Activated B cell treated with CpG ODN at 0.5 μM for 24 hours (primary cell): ENCODE measurements at regions not wholly inside any gene's neighbourhood (a gene's known extent, or its start where the extent isn't known, plus 50 kb on each side); places are given as distances from the start of the nearest gene placed in this dataset.
"Not testable (repeated sequence)": the region's sequence is repeated elsewhere in the genome, so short reads cannot be mapped to it uniquely, and the experiment has no call there.

Source experiments
- ATAC-seq: fragments of 200-7000 bp; cut with Tn5 transposase; one replicate; pipeline ENCODE4 v1.10.0; 2021; ENCODE audit warnings: low read depth, mild to moderate bottlenecking, moderate library complexity
- CTCF ChIA-PET: fragments of 350-600 bp; sonication (Branson Sonifier 250); formaldehyde crosslinking; loops from one replicate; lab custom pipeline; 2021; ENCODE audit warnings: antibody characterized with exemption; lab: Charles Lee
- POLR2A ChIA-PET: fragments of 350-600 bp; sonication (Branson Sonifier 250); formaldehyde crosslinking; loops from one replicate; lab custom pipeline; 2021; ENCODE audit warnings: antibody characterized with exemption; lab: Charles Lee
- DNase-seq: peaks from one replicate; pipeline ENCODE4 v3.0.0; 2022
- H3K27ac Mint-ChIP-seq: one replicate; pipeline ENCODE4 v1.8.0; 2020; ENCODE audit warnings: mixed read lengths
- H3K27me3 Mint-ChIP-seq: one replicate; pipeline ENCODE4 v1.8.0; 2021; ENCODE audit warnings: mixed read lengths
- H3K36me3 Mint-ChIP-seq: one replicate; pipeline ENCODE4 v1.8.0; 2021; ENCODE audit warnings: low read depth, mixed read lengths
- H3K4me1 Mint-ChIP-seq: one replicate; pipeline ENCODE4 v1.8.0; 2021; ENCODE audit warnings: mixed read lengths
- H3K4me3 Mint-ChIP-seq: one replicate; pipeline ENCODE4 v1.8.0; 2020; ENCODE audit warnings: mild to moderate bottlenecking, mixed read lengths
- H3K9me3 Mint-ChIP-seq: one replicate; pipeline ENCODE4 v1.8.0; 2020; ENCODE audit warnings: mixed read lengths
- CTCF ChIP-seq: fragments of 200-600 bp; IDR thresholded peaks from one replicate; pipeline ENCODE4 v1.8.0; 2022; ENCODE audit warnings: antibody characterized with exemption, mild to moderate bottlenecking
- intact Hi-C: fragments of 100-400 bp; cut with micrococcal nuclease; formaldehyde crosslinking; loops from one replicate; pipeline ENCODE4 v1.15.1; 2024

DNA sequence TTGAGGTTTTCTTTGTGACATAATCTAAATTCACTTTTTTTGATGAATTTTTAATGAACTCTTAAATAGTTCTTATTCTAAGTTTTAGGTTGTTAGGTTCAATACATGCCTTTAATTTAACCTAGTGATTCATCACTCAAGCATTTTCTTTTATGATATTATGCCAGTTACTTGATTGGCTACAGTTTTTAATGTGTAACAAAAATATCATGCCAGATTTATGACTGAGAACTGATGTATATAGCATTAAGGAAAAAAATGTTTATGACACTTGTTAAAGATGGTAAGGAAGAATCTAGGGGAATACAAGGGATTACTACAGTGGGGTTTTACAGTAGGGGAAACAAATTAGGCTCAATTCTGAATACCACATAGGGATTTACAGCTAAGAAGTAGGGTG is 103.1 kb downstream of the VGLL3 start:
- Mint-ChIP-seq H3K4me1 (no peaks in the 10 kb centered on the region), H3K27me3 (no peaks in the 10 kb centered on the region), H3K27ac (no peak overlapping the region), H3K36me3 (no peaks in the 10 kb centered on the region), H3K9me3 (no peaks in the 10 kb centered on the region), H3K4me3 (no peak overlapping the region)
- POLR2A ChIA-PET = no interaction called here
- intact Hi-C loops = no loop called here
- ATAC-seq = no peak
- TF ChIP-seq CTCF = no peak
- DNase-seq = no peak
- CTCF ChIA-PET = no interaction called here

DNA sequence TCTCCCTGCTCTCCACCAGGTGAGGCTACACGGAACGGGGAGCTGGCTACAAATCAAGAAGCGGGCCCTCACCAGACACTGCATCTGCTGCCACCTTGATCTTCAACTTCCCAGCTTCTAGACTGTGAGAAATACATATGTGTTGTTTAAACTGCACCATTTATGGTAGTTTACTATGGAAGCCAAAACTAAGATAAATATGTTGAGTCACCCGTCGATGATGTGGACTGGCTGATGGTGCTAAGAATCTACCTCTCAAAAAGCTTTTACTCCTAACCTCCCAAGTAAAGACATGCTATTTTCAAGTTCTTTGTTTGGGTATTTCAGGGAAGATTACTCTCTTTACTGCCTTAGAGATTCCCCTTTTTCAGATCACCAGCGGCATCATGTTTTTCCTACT is 110.9 kb downstream of the VGLL3 start:
- ATAC-seq = no peak
- no peaks in the 10 kb centered on the region for H3K9me3 Mint-ChIP-seq
- no peaks in the 10 kb centered on the region for H3K36me3 Mint-ChIP-seq
- H3K4me3 Mint-ChIP-seq = no peak overlapping the region
- DNase-seq = no peak
- H3K27ac Mint-ChIP-seq = no peak overlapping the region
- intact Hi-C loops = no loop called here
- no peaks in the 10 kb centered on the region for H3K27me3 Mint-ChIP-seq
- TF ChIP-seq CTCF = no peak
- CTCF ChIA-PET = no interaction called here
- H3K4me1 Mint-ChIP-seq = no peaks in the 10 kb centered on the region
- POLR2A ChIA-PET = no interaction called here

GRCh38 chr3:86876504-86877181 is 114.3 kb downstream of the VGLL3 start:
- H3K4me3 Mint-ChIP-seq, ATAC-seq, DNase-seq, H3K36me3 Mint-ChIP-seq, H3K4me1 Mint-ChIP-seq, CTCF ChIA-PET, intact Hi-C loops, H3K27ac Mint-ChIP-seq, POLR2A ChIA-PET, H3K9me3 Mint-ChIP-seq, H3K27me3 Mint-ChIP-seq: not testable (repeated sequence)

DNA sequence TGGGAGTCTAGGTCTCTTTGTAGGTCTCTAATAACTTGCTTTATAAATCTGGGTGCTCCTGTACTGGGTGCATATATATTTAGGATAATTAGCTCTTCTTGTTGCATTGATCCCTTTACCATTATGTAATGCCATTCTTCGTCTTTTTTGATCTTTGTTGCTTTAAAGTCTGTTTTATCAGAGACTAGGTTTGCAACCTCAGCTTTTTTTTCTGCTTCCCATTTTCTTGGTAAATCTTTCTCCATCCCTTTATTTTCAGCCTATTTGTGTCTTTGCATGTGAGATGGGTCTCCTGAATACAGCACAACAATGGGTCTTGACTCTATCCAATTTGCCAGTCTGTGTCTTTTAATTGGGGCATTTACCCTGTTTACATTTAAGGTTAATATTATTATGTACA is 116.2 kb downstream of the VGLL3 start:
- H3K9me3 Mint-ChIP-seq, DNase-seq, ATAC-seq, H3K27ac Mint-ChIP-seq, intact Hi-C loops, H3K4me3 Mint-ChIP-seq, H3K4me1 Mint-ChIP-seq, CTCF ChIA-PET, POLR2A ChIA-PET, H3K36me3 Mint-ChIP-seq, H3K27me3 Mint-ChIP-seq: not testable (repeated sequence)

DNA sequence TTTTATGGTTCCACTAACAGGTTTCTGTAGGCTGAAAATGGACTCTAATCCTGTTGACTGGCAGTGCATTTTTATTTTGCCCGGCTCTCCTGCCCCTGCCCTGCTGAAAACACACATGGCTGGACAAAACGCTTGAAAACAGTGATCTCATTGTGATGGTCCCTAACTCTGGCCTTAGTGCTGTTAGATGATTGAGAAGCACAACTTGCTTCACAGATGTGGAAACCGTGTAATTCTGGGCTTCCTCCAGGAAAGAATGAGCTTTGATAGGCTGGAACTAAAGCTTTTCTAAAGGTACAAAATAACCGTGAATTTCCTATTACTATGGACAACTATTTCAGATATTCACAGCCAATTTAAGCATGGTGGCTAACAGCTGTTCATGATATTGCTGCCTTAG is 121.4 kb downstream of the VGLL3 start:
- intact Hi-C loops = no loop called here
- Mint-ChIP-seq H3K27me3 (no peaks in the 10 kb centered on the region), H3K9me3 (peaks cover 9% of the 10 kb centered on the region), H3K4me1 (no peaks in the 10 kb centered on the region), H3K36me3 (no peaks in the 10 kb centered on the region), H3K27ac (no peak overlapping the region), H3K4me3 (no peak overlapping the region)
- POLR2A ChIA-PET = no interaction called here
- CTCF ChIA-PET = no interaction called here
- no peak for TF ChIP-seq CTCF
- DNase-seq = no peak
- no peak for ATAC-seq

- intact Hi-C loops = no loop called here
- peaks cover 7% of the 10 kb centered on the region for H3K9me3 Mint-ChIP-seq
- POLR2A ChIA-PET = interaction anchor here (0.6 kb wide), 1 partner anchor 10 kb away, joined by 3 read pairs; no protein-coding TSS in a partner anchor
- ATAC-seq = no peak
- no peak overlapping the region for H3K4me3 Mint-ChIP-seq
- H3K27me3 Mint-ChIP-seq = no peaks in the 10 kb centered on the region
- CTCF ChIA-PET = no interaction called here
- no peaks in the 10 kb centered on the region for H3K36me3 Mint-ChIP-seq
- TF ChIP-seq CTCF = no peak
- H3K4me1 Mint-ChIP-seq = no peaks in the 10 kb centered on the region
- DNase-seq = no peak
- H3K27ac Mint-ChIP-seq = no peak overlapping the region
Observed at GRCh38 chr3:86867982-86868381, 123.0 kb downstream of the VGLL3 start.
